ENCODE measurements at regions not wholly inside any gene's neighbourhood (a gene's known extent, or its start where the extent isn't known, plus 50 kb on each side); places are given as distances from the start of the nearest gene placed in this dataset.

- TF ChIP-seq, protein P1, sequence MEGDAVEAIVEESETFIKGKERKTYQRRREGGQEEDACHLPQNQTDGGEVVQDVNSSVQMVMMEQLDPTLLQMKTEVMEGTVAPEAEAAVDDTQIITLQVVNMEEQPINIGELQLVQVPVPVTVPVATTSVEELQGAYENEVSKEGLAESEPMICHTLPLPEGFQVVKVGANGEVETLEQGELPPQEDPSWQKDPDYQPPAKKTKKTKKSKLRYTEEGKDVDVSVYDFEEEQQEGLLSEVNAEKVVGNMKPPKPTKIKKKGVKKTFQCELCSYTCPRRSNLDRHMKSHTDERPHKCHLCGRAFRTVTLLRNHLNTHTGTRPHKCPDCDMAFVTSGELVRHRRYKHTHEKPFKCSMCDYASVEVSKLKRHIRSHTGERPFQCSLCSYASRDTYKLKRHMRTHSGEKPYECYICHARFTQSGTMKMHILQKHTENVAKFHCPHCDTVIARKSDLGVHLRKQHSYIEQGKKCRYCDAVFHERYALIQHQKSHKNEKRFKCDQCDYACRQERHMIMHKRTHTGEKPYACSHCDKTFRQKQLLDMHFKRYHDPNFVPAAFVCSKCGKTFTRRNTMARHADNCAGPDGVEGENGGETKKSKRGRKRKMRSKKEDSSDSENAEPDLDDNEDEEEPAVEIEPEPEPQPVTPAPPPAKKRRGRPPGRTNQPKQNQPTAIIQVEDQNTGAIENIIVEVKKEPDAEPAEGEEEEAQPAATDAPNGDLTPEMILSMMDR (IDR thresholded peaks at IDR 0.05): no peak
- TF ChIP-seq POLR2A (IDR thresholded peaks at IDR 0.05): no peak
Observed at GRCh38 chr2:103363639-103364038, 601.8 kb downstream of the TMEM182 start.
